Urinary bladder (tissue), 3 donors: ENCODE measurements at regions not wholly inside any gene's neighbourhood (a gene's known extent, or its start where the extent isn't known, plus 50 kb on each side); places are given as distances from the start of the nearest gene placed in this dataset.
A peak's percentile ranks its signal among the peaks of the same experiment; 100 is the strongest.

Source experiments
- DNase-seq: peaks from one replicate; pipeline ENCODE4 v3.0.0-alpha.2; 2015; ENCODE audit errors: extremely low spot score
- H3K27ac ChIP-seq: one replicate; pipeline ENCODE4 v1.5.1; 2013; ENCODE audit warnings: low read depth, mild to moderate bottlenecking, moderate library complexity
- H3K36me3 ChIP-seq: one replicate; pipeline ENCODE4 v1.6.1; 2013; ENCODE audit warnings: mild to moderate bottlenecking, moderate library complexity; ENCODE audit not compliant: insufficient read depth
- H3K4me1 ChIP-seq: one replicate; pipeline ENCODE4 v1.6.1; 2013; ENCODE audit warnings: mild to moderate bottlenecking, moderate library complexity; ENCODE audit not compliant: insufficient read depth
- H3K4me3 ChIP-seq: one replicate; pipeline ENCODE4 v1.5.1; 2013; ENCODE audit warnings: low read depth, low read length
- WGBS: extraction: QIAGEN DNeasy Blood & Tissue Kit; methylation state at CpG from one replicate; pipeline ENCODE4 v1.1.7; 2013; 5-methylcytosine and 5-hydroxymethylcytosine counted together
- donor health status: healthy with polysubstance abuse.
- donor health status: healthy.

DNA sequence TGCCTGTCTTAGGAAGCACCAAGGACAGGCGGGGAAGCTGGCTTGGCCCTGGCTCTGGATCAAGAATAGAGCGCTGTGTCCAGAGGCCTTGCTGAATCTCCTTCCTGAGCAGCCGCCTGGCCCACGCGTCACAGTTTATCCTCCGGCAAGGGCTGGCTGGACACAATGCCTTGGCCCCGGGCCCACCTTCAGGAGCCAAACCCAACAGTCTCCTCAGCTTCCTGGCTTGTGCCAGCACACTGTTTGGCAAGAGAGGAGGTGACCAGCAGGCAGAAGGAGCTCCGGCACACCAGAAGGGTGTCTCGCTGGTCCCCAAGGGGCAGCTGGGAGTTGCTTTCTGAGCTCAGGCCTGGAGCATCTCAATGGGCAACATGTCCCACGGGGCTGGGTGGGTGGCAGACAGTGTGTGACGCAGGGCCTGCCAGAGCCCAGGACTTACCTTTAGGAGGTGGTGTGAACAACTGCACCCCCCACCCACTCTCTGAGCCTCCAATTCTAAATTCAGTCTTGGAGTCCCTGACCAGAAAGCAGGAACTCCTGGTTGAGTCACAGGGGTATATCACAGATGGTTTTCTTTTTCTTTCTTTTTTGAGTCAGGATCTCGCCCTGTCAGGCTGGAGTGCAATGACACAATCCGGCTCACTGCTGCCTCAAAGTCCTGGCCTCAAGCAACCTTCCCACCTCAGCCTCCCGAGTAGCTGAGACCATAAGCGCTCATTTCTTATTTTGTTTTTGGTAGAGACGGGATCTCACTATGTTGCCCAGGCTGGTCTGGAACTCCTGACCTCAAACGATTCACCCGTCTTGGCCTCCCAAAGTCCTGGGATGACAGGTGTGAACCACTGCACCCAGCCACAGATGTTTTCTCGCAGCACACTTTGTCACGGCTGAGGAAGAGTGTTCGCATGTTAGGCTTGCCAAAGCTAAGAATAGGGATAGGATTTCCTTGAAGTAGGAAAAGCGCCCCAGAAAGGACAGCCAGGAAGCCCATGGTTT is 361.2 kb downstream of the BCOR start:
- 53% methylated on average over 22 of the region's 22 CpGs for WGBS
- no peaks in the 10 kb centered on the region for H3K36me3 ChIP-seq
- DNase-seq, result no peak
- H3K27ac ChIP-seq, result no peak overlapping the region
- H3K4me3 ChIP-seq, result no peak overlapping the region
- no peaks in the 10 kb centered on the region for H3K4me1 ChIP-seq

DNA sequence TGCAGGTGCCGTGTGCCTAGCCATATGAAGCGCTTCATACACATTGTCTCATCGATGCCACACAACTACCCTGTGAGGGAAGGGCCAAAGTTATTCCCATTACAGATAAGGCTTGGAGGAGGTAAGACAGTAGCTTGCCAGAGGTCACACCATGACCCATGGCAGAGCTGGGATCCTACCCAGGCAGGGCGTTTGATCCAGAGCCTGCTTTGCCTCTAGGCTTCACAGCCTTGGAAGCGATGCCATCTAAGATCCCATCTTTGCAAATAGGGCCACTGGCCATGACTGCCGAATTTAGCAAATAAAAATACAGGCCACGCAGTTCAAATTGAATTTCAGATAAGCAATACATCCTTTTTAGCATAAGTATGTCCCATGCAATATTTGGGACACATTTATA is 358.2 kb downstream of the BCOR start:
- 91% methylated on average over 7 of the region's 7 CpGs for WGBS
- H3K36me3 ChIP-seq, result no peaks in the 10 kb centered on the region

DNA sequence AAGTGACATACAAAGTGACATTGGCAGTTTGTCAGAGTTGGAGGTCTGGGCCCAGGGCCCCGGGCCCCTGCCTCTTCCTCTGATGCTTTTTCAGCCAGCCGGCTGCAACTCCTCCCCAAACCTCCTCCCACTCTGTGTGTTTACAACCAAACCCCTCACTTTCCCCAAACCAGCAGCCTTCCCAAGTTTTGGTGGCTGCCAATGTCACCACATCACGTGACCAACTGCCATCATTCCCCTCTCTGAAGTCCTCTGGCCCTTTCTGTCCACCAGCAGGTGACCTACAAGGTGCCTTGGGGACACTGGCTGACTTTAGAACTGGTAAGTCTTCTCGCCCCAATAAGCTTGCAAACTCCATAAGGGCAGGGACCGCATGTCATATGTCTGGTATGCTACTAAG is 357.7 kb downstream of the BCOR start:
- Histone ChIP-seq H3K4me3 (no peak overlapping the region), H3K36me3 (no peaks in the 10 kb centered on the region), H3K27ac (no peak overlapping the region), H3K4me1 (no peaks in the 10 kb centered on the region)
- DNase-seq, result no peak
- WGBS, result 89% methylated on average over 5 of the region's 5 CpGs

More for the DNA sequence above, 358.2 kb downstream of the BCOR start:
- H3K4me3 ChIP-seq, result no peak overlapping the region
- no peak overlapping the region for H3K27ac ChIP-seq
- no peaks in the 10 kb centered on the region for H3K4me1 ChIP-seq
- DNase-seq, result no peak

DNA sequence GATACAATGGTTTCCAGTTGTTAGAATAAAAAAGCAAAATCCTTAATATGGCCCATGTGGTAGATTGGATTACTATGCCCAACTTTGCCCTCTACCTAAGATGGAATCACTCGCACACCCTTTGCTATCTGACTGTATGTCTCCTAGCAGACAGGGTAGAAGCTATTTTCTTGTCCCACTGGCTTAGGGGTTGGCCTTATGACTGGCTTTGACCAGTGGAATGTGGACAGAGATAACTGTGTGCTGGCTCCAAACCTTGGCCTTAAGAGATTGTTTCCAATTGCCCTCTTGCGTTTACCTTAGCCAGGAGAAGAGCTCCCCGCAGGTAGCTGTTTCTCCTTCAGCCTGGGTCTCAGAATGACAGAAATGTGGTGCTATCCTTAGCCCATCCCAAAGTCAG is 355.9 kb downstream of the BCOR start:
- 91% methylated on average over 3 of the region's 3 CpGs for WGBS
- H3K27ac ChIP-seq, result no peak overlapping the region
- H3K4me1 ChIP-seq, result no peaks in the 10 kb centered on the region
- DNase-seq, result no peak
- H3K4me3 ChIP-seq, result no peak overlapping the region
- no peaks in the 10 kb centered on the region for H3K36me3 ChIP-seq

DNA sequence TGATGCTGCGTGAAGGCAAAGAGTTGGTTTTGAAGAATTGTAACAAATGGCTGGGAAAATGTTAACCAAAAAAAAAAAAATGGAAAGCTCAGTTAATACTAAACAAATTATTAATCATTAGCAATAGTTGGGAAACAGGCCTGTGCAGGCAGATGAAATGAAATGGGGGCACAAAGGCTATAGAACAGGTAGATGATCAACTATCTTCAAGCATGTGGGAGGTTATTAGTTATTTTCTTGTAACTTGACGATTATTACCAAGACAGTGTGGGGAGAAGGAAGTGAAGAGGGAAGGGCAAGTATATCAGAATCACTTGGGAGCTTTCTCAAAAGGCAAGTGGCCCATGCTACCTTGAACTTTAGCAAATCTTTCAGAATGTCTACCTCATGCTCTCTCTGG is 351.9 kb downstream of the BCOR start:
- WGBS, result 94% methylated on average over 2 of the region's 2 CpGs

DNA sequence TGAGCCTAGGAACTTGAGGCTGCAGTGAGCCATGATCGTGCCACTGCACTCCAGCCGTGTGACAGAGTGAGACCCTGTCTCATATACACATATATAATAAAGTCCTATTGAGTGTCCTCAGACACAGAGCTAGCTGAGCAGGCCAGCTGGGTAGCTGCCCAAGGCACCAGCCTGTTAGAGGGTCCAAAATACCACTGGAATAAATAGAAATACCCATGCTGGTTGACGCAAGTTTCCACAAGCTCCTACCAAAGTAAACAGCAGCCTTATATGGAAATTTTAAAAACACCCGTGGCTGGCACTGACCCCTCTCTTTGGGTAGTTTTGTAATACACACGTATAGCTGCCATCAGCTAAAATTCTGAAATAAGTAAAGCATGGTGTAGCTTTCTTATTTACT is 348.6 kb downstream of the BCOR start:
- no peak for DNase-seq
- H3K4me1 ChIP-seq, result no peaks in the 10 kb centered on the region
- no peak overlapping the region for H3K27ac ChIP-seq
- no peak overlapping the region for H3K4me3 ChIP-seq
- no peaks in the 10 kb centered on the region for H3K36me3 ChIP-seq
- 56% methylated on average over 5 of the region's 5 CpGs for WGBS

More for the DNA sequence above, 351.9 kb downstream of the BCOR start:
- no peak overlapping the region for H3K27ac ChIP-seq
- no peaks in the 10 kb centered on the region for H3K36me3 ChIP-seq
- H3K4me3 ChIP-seq, result no peak overlapping the region
- no peak for DNase-seq
- H3K4me1 ChIP-seq, result no peaks in the 10 kb centered on the region

DNA sequence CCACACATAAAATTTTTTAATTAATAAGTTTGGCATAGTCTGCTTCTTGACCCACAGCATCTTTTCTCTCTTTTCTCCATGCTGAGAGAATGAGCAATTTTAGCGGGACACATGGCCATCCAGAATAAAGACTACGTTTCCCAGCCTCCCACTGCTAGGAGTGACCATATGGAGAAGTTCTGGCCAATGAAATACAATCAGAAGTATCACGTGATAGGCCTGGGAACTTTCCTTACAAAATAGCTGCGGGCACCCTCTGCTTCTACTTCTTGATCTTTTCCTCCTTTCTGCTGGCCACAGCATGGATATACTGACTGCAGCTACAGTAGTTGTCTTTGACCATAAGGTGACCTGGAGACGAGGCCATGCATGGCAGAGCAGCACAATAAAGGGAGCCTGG is 348.0 kb downstream of the BCOR start:
- Histone ChIP-seq H3K36me3 (no peaks in the 10 kb centered on the region), H3K4me3 (no peak overlapping the region), H3K27ac (no peak overlapping the region), H3K4me1 (no peaks in the 10 kb centered on the region)
- DNase-seq, result no peak
- WGBS, result 85% methylated on average over 5 of the region's 5 CpGs

DNA sequence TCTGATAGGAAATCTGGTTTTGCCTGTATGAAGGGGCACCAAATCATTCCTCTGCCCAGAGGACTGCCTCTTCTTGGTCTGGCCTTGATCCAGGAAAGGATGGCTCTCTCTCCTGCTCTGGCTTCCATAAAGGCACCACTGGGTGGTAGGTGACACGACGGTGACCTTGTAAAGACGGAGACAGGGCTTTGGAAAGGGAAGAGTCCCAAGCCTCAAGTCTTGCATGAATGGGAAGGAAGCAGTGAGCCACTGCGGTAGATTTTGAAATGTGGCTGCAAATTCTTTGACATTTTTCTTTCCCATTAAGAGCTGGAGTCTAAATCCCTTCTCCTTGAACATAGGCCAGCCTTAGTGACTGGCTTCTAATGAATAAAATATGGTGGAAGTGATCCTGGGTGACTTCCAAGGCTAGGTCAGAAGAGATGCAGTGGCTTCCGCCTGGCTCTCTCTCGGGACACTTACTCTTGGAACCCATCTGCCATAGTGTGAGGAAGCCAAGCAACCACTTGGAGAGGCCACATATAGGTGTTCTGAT is 347.4 kb downstream of the BCOR start:
- WGBS, result 89% methylated on average over 6 of the region's 6 CpGs
- no peak overlapping the region for H3K4me3 ChIP-seq
- no peak overlapping the region for H3K27ac ChIP-seq
- no peaks in the 10 kb centered on the region for H3K36me3 ChIP-seq
- peaks cover 1% of the 10 kb centered on the region for H3K4me1 ChIP-seq
- DNase-seq, result no peak

DNA sequence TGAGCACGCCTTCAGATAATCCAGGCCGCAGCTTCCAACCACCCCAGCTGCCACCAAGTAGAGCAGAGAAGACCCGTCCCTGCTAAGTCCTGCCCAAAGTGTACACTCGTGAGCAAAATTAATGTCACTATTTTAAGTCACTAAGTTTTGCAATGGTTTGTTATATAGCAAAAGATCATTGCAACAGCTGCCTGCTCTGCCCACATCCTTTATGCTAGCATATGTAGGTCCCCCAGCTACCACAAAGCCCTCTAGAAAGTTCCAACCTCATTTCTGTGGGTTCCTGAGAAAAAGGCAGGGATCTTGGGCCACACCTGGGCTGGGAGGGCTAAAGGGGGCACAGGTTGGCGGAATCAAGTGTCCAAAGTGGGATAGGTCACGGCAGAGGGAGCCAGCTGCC is 346.9 kb downstream of the BCOR start:
- H3K36me3 ChIP-seq, result no peaks in the 10 kb centered on the region
- 79% methylated on average over 6 of the region's 6 CpGs for WGBS
- DNase-seq, result no peak

DNA sequence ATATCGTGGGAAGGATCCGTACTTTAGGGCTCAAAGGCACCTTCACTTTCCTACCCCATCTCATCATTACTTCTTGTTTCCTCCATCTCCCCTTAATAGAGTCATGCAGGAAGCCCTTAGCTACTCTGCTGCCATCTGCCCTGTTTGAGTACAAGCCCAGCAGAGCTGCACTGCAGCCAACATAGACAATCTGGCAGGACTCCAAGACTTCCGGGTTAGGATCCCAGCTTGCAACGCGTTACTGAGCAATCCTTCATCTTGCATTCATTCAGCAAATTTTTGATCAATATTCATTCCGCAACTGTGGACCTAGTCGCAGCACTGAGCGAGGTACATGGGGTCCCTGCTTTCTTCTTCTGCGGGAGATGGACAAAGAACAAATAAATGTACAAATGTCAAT is 344.9 kb downstream of the BCOR start:
- Histone ChIP-seq H3K36me3 (no peaks in the 10 kb centered on the region), H3K27ac (no peak overlapping the region), H3K4me1 (peaks cover 1% of the 10 kb centered on the region), H3K4me3 (no peak overlapping the region)
- WGBS, result 61% methylated on average over 9 of the region's 9 CpGs
- no peak for DNase-seq

More for the DNA sequence above, 346.9 kb downstream of the BCOR start:
- no peak overlapping the region for H3K4me3 ChIP-seq
- peaks cover 1% of the 10 kb centered on the region for H3K4me1 ChIP-seq
- no peak overlapping the region for H3K27ac ChIP-seq

DNA sequence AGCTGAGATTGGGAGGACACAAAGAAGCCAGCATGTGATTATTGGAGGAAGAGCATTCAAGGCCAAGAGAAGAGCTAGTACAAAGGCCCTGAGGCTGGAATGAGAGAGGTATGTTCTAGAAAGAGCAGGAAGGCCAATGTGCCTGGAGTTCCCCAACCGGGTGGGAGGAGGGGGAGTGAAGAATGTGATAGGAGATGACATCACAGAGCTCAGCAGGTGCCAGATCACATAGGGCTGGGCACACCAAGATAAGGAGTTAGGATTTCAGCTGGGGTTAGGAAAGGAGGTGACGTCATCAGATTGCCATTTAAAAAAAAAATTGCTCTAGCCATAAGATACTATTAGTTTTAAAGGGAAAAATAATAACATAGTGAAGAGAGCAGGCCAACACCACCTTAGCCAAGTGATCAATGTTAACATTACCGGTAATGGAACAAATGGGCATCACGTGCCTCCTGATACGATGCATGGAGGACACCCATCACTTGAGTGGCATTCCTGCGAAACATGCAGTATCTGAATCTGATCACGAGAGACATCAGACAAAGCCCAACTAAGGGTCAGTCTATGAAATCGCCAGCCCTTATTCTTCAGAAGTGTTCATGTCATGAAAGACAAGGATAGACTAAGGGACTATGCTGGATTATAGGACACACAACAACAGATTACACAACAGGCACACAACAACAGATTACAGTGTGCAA is 344.3 kb downstream of the BCOR start:
- DNase-seq, result no peak
- Histone ChIP-seq H3K36me3 (no peaks in the 10 kb centered on the region), H3K27ac (no peak overlapping the region), H3K4me1 (peaks cover 1% of the 10 kb centered on the region), H3K4me3 (no peak overlapping the region)
- WGBS, result 90% methylated on average over 8 of the region's 8 CpGs

DNA sequence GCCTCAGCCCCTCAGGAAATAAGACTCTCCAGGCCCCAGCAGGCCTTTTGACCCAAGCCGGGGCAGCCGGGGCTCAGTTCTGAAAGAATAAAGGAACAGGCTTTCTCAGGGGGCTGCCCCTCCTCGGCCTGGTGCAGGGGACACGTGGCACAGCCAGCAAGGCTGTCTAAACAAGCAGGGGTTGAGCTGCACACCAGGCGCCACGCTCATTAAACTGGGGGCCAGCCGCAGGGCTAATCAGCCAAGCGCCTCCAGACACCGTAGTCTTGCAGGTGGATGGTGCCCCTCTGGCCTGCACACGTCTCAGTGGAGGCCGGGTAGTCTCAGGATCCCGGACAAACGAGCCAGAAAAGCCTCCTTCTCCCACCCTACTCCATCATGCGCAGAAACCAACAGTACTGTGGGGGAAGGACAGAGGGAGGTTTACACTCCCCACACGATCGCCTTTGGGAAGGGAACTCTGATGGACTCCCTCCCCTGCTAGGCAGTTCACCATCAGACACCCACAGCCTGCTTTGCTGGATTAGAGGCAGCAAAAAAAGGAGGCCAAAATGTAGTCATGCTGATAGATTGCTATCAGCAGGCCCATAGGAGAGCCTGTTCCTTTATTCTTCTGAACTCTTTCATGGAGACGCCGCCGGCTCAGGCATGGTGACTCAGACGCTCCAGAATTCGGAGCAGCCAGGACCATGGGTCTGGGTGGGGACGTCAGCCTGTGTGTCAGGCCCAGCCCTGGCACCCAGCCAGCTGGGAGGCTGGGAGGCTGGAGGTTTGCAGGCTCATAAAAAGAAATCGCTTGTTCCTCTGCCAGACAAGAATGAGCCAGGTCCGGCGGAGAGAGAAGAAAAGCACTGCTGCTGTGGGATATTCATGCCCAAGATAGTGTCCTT is 342.4 kb downstream of the BCOR start:
- H3K36me3 ChIP-seq, result no peaks in the 10 kb centered on the region
- H3K4me3 ChIP-seq, result no peak overlapping the region
- DNase-seq, result peak; percentile 76
- H3K27ac ChIP-seq, result peak overlapping the region; percentile 55
- H3K4me1 ChIP-seq, result peaks cover 1% of the 10 kb centered on the region
- WGBS, result 53% methylated on average over 25 of the region's 25 CpGs
